ENCODE measurements at regions not wholly inside any gene's neighbourhood (a gene's known extent, or its start where the extent isn't known, plus 50 kb on each side); places are given as distances from the start of the nearest gene placed in this dataset.
"Not testable (repeated sequence)": the region's sequence is repeated elsewhere in the genome, so short reads cannot be mapped to it uniquely, and the experiment has no call there.

DNA sequence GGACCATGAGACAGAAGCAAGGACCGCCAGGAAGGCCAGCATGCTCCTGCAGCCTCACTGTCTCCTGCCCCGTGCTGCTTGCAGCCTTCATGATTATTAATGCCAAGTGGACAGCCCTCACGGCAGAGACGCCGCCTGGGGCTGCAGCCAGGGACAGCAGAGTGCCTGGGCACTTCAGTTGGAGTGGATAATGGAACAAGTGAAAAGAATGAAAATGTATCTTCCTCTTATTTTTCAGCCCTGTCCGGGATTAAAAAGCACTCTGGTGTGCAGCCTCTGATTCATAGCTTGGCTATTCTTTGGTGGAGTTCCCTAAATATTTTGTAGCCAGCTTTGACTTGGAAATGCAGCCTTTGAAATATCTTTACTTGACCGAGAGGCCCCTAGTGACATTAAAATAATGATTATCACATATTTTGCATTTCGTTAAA, 1404.2 kb downstream of the BRD1 start:
- DNase-seq: peak in 4 of 51 donors; percentile 8 to 38 (median 10)

DNA sequence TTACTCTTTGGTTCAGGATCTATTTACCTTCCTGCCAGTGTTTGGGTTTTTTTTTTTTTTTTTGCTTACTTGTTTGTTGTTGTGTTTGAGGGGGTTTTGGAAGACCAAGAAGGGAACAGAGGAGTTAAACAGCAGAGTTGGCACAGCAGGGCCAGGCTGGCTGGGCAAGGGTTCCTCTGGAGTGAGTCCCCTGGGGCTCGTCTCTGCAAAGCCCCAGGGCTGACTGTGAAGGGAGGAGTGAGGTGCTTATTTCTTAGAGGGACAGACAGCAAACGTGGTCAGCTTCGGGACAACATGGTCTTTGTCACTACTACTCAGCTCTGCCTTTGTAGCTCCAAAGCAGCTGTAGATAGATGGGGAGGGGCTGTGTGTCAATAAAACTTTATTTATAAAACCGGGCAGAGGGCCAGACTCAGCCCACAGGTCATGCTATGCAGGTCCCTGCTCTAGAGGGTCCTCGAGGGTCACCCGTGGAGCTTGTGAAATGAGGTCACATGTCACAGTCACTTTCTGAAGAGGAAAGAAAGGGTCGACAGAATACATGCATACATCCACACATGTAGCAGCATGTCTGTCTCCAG, 1404.7 kb downstream of the BRD1 start:
- DNase-seq: no peak

GRCh38 chr22:48418831-48419230, 1408.8 kb downstream of the BRD1 start:
- no peak for DNase-seq

DNA sequence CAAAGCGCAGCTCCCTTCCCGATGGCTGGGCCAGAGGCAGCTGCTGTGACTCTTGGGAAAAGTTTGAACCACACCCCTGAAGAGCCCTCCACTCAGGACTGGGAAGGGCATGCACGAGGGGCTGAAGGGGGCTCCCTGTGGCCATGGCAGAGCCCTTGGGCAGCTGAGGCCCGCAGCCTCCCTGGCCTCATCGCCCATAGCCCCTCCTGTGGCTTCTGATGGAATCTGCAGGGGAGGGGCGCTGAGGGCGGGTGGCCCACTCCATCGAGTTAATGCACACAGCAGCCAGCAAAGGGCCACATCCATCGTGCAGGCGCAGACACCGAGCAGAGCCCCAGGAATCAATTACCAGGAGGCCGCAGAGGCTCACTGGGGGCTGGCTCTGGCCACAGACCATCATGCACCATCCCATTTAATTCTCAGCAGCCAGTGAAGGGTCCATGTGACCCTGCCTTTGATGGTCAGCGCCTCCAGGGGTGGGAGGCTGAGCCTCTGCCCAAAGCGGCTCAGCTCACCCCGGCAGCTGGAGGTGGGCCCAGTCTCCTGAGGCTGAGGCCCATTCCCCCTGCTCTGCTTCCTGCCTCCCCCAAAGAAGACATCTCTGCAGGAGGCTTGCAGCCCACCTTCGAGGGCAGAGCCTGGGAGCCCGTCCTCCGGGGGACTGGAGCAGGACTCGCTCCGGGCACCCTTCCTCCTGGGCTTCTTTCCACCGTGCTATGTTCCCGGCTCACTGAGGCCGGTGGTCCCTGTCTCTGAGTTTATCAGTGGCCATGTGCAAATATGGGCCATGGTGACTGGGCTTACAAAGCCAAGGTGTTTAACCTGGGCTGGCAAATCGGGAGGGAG, 1410.2 kb downstream of the BRD1 start:
- DNase-seq: no peak

DNA sequence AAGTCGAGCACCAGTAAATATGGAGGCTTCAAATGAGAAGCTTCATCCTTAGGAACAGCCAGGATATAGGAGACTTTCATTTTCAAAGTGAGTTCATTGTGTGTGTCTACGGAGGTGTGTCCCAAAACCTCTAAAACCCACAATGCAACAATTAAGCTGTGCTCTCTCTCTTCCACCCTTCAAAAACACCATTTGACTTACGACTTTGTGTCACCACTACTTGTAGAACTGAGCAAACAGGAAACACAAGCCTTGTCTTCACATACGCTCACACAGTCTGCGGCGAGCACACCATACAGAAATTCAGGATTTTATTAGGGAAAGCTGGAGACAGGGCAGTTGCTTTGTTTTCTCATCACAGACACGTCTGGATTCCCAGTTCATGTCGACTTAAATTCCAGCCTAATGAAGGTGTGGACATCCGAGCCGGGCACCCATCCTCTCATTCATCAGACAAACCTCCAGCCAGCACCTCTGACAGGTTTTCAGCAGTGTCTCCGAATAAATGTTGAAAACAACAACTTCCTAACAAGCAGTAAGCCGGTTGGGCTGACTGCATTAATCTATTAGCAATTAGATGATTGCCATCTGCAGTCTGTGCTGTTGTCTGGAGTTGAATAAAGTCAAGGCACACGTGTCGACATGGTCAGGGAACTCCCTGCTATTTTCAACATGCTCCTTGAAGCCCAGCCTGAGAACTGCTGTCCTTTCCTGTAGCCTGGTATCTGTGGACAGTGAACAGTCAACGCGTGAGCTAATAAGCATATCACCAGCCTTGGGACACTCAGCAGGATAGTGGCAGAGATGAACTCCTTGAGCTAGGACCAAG, 1411.1 kb downstream of the BRD1 start:
- DNase-seq: no peak

DNA sequence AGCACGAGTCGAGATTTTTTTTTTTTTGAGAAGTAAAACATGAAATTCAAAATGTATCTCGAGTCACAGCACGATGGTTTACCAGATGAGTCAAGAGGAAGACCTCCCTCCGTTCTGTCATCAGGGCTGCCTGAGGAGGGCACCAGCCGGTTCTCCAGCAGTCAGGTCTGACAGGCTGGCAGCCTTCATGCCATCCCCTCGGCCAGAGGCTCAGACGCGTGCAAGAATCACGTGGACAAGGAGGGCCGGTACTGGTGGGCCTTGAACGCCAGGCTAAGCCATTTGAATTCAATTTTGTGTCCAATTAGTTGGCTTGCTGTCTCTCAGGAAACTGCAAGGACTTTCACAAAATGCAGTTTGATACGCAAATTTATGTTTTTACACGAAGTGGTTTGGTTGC, 1412.2 kb downstream of the BRD1 start:
- DNase-seq: no peak

DNA sequence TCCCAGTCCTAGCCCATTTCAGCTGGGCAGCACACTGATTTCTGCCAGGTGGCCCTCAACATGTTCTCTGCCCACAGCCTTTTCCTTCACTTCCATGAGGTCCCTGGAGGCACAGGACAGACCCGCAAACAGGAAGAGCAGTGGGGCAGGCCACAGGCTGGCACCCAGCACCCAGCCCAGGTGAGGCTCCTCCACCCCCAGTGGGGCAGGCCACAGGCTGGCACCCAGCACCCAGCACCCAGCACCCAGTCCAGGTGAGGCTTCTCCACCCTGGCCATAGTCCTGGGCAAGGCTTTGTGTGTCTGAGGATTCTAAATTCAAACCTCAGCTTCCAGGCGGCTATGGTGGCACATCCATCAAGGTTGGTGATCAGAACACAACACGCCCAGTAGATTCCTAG, 1413.0 kb downstream of the BRD1 start:
- DNase-seq: no peak

DNA sequence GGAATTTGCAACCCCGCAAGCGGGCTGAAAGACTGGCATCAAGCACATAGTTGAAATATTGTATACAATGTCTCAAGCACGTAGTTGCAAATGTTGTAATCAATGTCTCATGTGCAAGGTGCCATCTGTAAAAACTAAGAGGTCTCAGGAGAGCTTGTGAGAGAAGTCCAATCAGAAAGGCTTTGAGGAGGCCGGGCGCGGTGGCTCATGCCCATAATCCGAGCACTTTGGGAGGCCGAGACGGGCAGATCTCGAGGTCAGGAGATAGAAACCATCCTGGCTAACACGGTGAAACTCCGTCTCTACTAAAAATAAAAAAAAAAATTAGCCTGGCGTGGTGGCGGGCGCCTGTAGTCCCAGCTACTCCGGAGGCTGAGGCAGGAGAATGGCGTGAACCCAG, 1414.7 kb downstream of the BRD1 start:
- DNase-seq: not testable (repeated sequence)

- DNase-seq: no peak
Observed at GRCh38 chr22:48410536-48410935, 1417.1 kb downstream of the BRD1 start.

- peak in 1 of 51 donors; percentile 38 for DNase-seq
Observed at GRCh38 chr22:48407256-48407955, 1420.3 kb downstream of the BRD1 start.

- DNase-seq: no peak
Observed at GRCh38 chr22:48406161-48406560, 1421.5 kb downstream of the BRD1 start.

DNA sequence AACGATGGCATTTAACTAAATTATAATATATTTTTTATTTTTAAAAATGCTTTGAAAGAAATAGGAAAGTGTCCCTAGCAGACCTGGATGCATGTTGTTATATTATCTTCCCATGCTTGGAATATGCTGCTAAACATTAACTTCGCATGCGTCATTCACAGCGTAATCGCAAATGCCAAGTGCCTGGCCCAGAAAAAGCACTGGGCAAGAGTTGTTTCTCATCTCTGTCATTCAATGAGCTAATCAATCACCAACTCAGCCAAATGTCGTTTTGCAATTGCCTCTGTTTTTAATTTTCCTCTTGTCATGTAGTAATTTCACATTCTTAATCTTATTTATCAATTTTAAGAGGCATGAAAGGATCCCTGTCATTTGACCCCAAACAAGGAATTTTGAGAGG, 1421.9 kb downstream of the BRD1 start:
- no peak for DNase-seq

DNA sequence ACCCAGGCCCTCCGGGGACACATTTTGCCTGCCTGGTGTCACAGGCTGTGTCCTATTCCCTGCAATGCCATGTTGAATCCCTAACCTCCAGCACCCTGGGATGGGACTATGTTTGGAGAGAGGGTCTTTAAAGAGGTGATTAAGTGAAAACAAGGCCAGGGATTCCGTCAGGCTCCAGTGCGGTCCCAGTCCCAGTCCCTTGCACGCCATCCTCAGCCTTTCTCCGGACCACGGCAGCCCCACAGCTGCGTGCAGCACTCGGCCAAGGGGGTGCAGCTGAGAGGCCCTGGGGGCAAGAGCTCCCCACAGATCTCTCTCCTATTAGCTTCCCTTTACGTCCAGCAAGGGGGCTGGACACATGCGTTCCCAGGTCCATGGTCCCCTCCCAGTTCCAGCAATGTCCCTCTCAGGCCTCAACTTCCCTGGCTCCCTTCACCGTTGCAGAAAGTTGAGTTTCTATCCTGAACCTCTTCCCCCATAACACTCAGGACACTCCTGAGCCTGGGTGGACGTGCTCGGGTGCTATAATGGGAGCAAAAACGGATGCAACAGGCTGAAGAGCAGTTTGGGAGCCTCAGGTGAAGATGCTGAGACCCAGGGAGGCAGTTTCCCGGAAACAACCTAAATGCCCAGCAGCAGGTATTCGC, 1422.7 kb downstream of the BRD1 start:
- no peak for DNase-seq

DNA sequence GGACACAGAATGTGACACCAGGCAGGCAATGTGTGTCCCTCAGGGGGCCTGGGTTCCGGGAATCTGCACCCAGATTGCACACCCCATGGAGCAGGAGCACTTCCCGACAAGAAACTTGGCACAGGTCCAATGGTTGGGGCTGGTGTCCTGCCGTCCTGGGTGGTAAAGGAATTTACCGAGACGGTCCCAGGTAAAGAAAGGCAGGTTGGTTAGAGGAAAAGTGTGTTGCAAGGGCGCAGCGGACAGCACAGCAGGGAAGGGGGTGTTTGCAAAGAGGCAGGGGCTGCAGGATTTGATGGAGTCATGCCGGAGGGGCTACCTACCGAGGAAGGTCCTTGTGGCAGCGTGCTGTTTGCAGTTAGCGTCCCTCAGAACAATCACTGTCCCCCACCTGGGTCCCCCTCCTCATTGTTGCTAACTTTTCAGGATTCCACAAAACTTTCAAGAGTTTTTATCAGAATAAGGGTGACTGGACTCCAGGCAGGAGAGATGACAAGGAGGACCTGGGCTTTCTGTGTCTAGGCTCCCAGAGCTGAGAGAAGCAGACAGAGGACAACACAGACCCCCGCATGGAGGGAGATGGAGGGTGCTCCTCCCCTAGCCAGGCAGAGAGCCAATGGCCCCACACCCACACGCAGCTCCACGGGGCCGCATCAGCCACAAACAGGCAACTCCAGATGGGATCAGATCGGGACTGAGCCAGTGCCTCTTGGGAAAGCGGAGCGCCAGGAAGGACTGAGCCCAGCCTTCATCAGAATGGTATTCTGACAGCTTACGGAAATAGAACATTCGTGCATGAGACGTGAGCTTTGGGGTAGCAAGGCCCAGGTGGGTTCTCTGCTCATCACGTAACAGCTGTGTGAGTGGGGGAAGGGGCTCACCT, 1423.9 kb downstream of the BRD1 start:
- no peak for DNase-seq

- no peak for DNase-seq
Observed at GRCh38 chr22:48402591-48403031, 1425.1 kb downstream of the BRD1 start.

DNA sequence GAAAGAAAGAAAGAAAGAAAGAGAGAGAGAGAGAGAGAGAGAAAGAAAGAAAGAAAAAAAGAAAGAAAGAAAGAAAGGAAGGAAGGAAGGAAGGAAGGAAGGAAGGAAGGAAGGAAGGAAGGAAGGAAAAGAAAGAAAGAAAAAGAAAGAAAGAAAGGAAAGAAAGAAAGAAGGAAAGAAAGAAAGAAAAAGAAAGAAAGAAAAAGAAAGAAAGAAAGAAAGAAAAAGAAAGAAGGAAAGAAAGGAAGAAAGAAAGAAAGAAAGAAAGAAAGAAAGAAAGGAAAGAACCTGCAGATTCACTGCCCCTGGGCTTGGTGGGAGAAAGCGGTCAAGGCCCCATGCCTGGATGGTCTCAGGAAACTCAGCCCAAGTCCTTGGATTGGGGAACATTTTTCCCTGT, 1426.2 kb downstream of the BRD1 start:
- DNase-seq: not testable (repeated sequence)

DNA sequence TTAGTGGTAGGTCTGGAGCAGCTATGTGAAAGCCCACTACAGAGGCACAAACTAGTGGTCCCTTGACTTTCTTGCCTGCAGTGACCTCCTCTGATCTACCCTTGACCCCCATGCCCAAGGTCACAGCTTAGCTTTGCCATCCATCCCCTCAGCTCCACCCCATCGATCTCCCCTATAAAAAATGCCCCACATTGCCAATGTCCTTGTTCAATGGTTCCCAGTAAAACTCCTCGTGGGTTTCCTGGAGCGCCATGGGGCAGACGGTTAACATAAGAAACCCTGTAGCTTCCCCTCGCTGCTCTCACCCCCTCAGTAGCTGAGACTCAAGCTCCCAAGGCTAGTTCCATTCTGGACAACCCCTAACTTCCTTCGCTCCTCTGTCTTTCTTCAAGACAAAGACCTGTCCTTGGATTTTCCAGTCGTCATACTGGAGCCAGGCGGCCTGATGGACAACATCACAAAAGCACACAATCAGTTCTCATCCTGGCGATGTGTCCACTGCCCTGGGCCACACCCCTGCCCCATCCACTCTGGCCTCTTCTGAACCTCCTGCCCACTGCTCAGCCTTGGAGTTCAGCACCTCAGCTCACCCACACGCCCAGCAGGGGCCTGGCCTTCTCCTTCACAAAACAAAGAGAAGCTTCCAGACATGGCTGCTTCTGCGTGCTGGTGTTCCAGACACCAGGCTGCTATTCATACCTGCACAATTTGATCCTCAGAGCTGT, 1429.3 kb downstream of the BRD1 start:
- DNase-seq: no peak

DNA sequence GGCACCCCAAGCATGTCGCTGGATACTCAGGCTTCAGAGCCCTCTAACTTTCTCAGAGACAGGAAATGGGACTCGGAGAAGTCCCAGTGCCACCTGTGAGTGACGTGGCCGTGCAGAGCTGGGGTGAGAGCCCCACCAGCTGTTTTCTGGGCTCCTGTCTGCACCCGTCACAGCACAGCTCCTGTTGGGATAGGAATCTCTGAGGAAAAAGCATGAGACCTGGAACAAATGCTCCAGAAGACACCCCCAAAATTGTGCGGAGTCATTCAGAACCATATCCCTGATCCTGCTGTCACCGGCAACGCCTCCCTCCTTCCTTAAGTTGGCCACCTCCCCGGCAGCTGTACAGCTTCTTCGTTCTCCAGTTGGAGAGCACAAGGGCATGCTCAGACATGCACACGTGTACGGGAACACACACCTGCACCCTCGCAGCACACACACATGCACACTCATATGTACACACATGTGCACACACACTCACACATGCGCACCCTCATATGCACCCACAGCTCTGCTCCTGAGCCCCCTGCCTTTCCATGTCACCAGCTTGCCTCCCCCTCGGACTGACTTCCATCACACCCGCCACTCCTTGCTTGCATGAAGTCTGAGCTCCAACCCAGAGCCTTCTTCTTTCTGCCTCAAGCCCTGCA, 1430.0 kb downstream of the BRD1 start:
- DNase-seq: no peak

All from hypothalamus (tissue), 51 donors.